NCI-H1092 (cell line): ENCODE measurements at regions not wholly inside any gene's neighbourhood (a gene's known extent, or its start where the extent isn't known, plus 50 kb on each side); places are given as distances from the start of the nearest gene placed in this dataset.
"Not testable (repeated sequence)": the region's sequence is repeated elsewhere in the genome, so short reads cannot be mapped to it uniquely, and the experiment has no call there.

Experiments
- DNase-seq: peaks from one replicate; lab custom pipeline; 2025; lab: John Stamatoyannopoulos, UW

- no peak for DNase-seq
These were observed 248.0 kb downstream of the MYCN start for GRCh38 chr2:16188261-16188890.

GRCh38 chr2:16187482-16187817 is 247.1 kb downstream of the MYCN start:
- DNase-seq: no peak

GRCh38 chr2:16186661-16187481 is 246.5 kb downstream of the MYCN start:
- DNase-seq: no peak

GRCh38 chr2:16185801-16186272 is 245.5 kb downstream of the MYCN start:
- DNase-seq: no peak

- no peak for DNase-seq
These were observed 244.8 kb downstream of the MYCN start for GRCh38 chr2:16184945-16185660.

GRCh38 chr2:16184341-16184890 is 244.1 kb downstream of the MYCN start:
- DNase-seq: no peak

GRCh38 chr2:16183345-16183744 is 243.0 kb downstream of the MYCN start:
- no peak for DNase-seq

GRCh38 chr2:16182841-16183240 is 242.5 kb downstream of the MYCN start:
- no peak for DNase-seq

- not testable (repeated sequence) for DNase-seq
These were observed 242.0 kb downstream of the MYCN start for GRCh38 chr2:16182311-16182815.

- no peak for DNase-seq
These were observed 241.4 kb downstream of the MYCN start for GRCh38 chr2:16181741-16182090.

GRCh38 chr2:16181062-16181740 is 240.9 kb downstream of the MYCN start:
- DNase-seq: no peak

GRCh38 chr2:16180631-16181030 is 240.3 kb downstream of the MYCN start:
- no peak for DNase-seq

GRCh38 chr2:16179701-16180416 is 239.5 kb downstream of the MYCN start:
- no peak for DNase-seq

- no peak for DNase-seq
These were observed 238.3 kb downstream of the MYCN start for GRCh38 chr2:16178551-16179130.

GRCh38 chr2:16177671-16178180 is 237.4 kb downstream of the MYCN start:
- DNase-seq: no peak

GRCh38 chr2:16176971-16177480 is 236.7 kb downstream of the MYCN start:
- no peak for DNase-seq

- DNase-seq: no peak
These were observed 235.0 kb downstream of the MYCN start for GRCh38 chr2:16175247-16175825.

- DNase-seq: no peak
These were observed 234.3 kb downstream of the MYCN start for GRCh38 chr2:16174693-16175045.

GRCh38 chr2:16173893-16174692 is 233.7 kb downstream of the MYCN start:
- no peak for DNase-seq
